Colonic mucosa (tissue), 4 donors: ENCODE measurements at regions not wholly inside any gene's neighbourhood (a gene's known extent, or its start where the extent isn't known, plus 50 kb on each side); places are given as distances from the start of the nearest gene placed in this dataset.

Experiments used
- DNase-seq: peaks from one replicate; pipeline ENCODE4 v3.0.0-alpha.2; 2020
- H3K27ac ChIP-seq: fragments of 200-600 bp; one replicate; pipeline ENCODE4 v1.8.0; 2021
- H3K27me3 ChIP-seq: fragments of 200-600 bp; one replicate; pipeline ENCODE4 v1.8.0; 2021
- H3K36me3 ChIP-seq: fragments of 200-600 bp; one replicate; pipeline ENCODE4 v1.8.0; 2021
- H3K4me1 ChIP-seq: fragments of 200-600 bp; one replicate; pipeline ENCODE4 v1.8.0; 2021; ENCODE audit warnings: mild to moderate bottlenecking
- H3K4me3 ChIP-seq: fragments of 200-600 bp; one replicate; pipeline ENCODE4 v1.8.0; 2021
- H3K9ac ChIP-seq, 2 donors: one replicate each; pipeline ENCODE4 v1.7.0; 2013; ENCODE audit warnings: control low read depth in 2 of 2, low read depth in 2 of 2, low read length in 2 of 2
- H3K9me3 ChIP-seq: fragments of 200-600 bp; one replicate; pipeline ENCODE4 v1.8.0; 2021
- CTCF ChIP-seq: fragments of 200-600 bp; IDR thresholded peaks from one replicate; pipeline ENCODE4 v1.8.0; 2022; ENCODE audit warnings: antibody characterized with exemption, mild to moderate bottlenecking
- intact Hi-C: fragments of 100-400 bp; cut with DNase I; formaldehyde crosslinking; loops from one replicate; pipeline ENCODE4 v1.14.1; 2022
- donor health status: healthy.
- donor health status: DM: no; HTN: no; CAD: no.
- donor health status: DM: no; HTN: no; CAD: no.

GRCh38 chr5:8953911-8954438 is 591.9 kb downstream of the SEMA5A start:
- intact Hi-C loops: no loop called here
- Histone ChIP-seq H3K4me3 (no peak overlapping the region), H3K27ac (no peak overlapping the region), H3K4me1 (no peaks in the 10 kb centered on the region), H3K9ac (no peak overlapping the region), H3K27me3 (no peaks in the 10 kb centered on the region), H3K9me3 (no peaks in the 10 kb centered on the region), H3K36me3 (no peaks in the 10 kb centered on the region)
- no peak for TF ChIP-seq CTCF
- no peak for DNase-seq

GRCh38 chr5:8954801-8955200 is 591.1 kb downstream of the SEMA5A start:
- no peak for TF ChIP-seq CTCF
- no peak for DNase-seq
- intact Hi-C loops: no loop called here

GRCh38 chr5:8956659-8957058 is 589.2 kb downstream of the SEMA5A start:
- no peak overlapping the region for H3K4me3 ChIP-seq
- no peaks in the 10 kb centered on the region for H3K9me3 ChIP-seq
- no peaks in the 10 kb centered on the region for H3K4me1 ChIP-seq
- H3K9ac ChIP-seq: no peak overlapping the region
- intact Hi-C loops: no loop called here
- no peak for DNase-seq
- no peaks in the 10 kb centered on the region for H3K27me3 ChIP-seq
- TF ChIP-seq CTCF: no peak
- H3K27ac ChIP-seq: no peak overlapping the region
- no peaks in the 10 kb centered on the region for H3K36me3 ChIP-seq

More at GRCh38 chr5:8954801-8955200, 591.1 kb downstream of the SEMA5A start:
- no peak overlapping the region for H3K27ac ChIP-seq
- H3K27me3 ChIP-seq: no peaks in the 10 kb centered on the region
- H3K9me3 ChIP-seq: no peaks in the 10 kb centered on the region
- H3K4me3 ChIP-seq: no peak overlapping the region
- H3K9ac ChIP-seq: no peak overlapping the region
- H3K36me3 ChIP-seq: no peaks in the 10 kb centered on the region
- H3K4me1 ChIP-seq: no peaks in the 10 kb centered on the region

GRCh38 chr5:8958602-8959001 is 587.3 kb downstream of the SEMA5A start:
- intact Hi-C loops: no loop called here
- Histone ChIP-seq H3K27me3 (no peaks in the 10 kb centered on the region), H3K4me1 (no peaks in the 10 kb centered on the region), H3K4me3 (no peak overlapping the region), H3K9ac (no peak overlapping the region), H3K36me3 (no peaks in the 10 kb centered on the region), H3K9me3 (no peaks in the 10 kb centered on the region), H3K27ac (no peak overlapping the region)
- TF ChIP-seq CTCF: no peak
- DNase-seq: no peak

- no peak overlapping the region for H3K27ac ChIP-seq
- intact Hi-C loops: no loop called here
- no peaks in the 10 kb centered on the region for H3K9me3 ChIP-seq
- no peak overlapping the region for H3K4me3 ChIP-seq
- no peak overlapping the region for H3K9ac ChIP-seq
- no peaks in the 10 kb centered on the region for H3K27me3 ChIP-seq
- no peaks in the 10 kb centered on the region for H3K4me1 ChIP-seq
- no peak for TF ChIP-seq CTCF
- DNase-seq: no peak
- H3K36me3 ChIP-seq: no peaks in the 10 kb centered on the region
Measured at GRCh38 chr5:8961219-8961618, 584.7 kb downstream of the SEMA5A start.
